ENCODE measurements at regions not wholly inside any gene's neighbourhood (a gene's known extent, or its start where the extent isn't known, plus 50 kb on each side); places are given as distances from the start of the nearest gene placed in this dataset.

- no peak for ATAC-seq
- H3K36me3 ChIP-seq, result no peaks in the 10 kb centered on the region
- TF ChIP-seq POLR2A (IDR thresholded peaks at IDR 0.05) (no peak), CTCF (IDR thresholded peaks at IDR 0.05) (no peak)
Observed at GRCh38 chr16:86934581-86935375, 356.4 kb downstream of the FOXL1 start.

GRCh38 chr16:86939609-86940008, 361.3 kb downstream of the FOXL1 start:
- DNase-seq, result no peak
- Histone ChIP-seq H3K9me3 (peaks cover 0 to 16% (median 7%) of the 10 kb centered on the region in 12 donors), H3K4me1 (no peaks in the 10 kb centered on the region), H3K4me3 (no peak overlapping the region), H3K27ac (no peak overlapping the region), H3K27me3 (peaks cover 0 to 10% (median 0%) of the 10 kb centered on the region in 9 donors), H3K36me3 (no peaks in the 10 kb centered on the region)
- TF ChIP-seq CTCF (IDR thresholded peaks at IDR 0.05), result no peak
- TF ChIP-seq POLR2A (IDR thresholded peaks at IDR 0.05), result no peak
- no peak for ATAC-seq
- intact Hi-C loops (cut with DNase I), result no loop called here
- WGBS, 4 donors, result 70 to 93% (median 90%) methylated on average over 2 of the region's 2 CpGs

More at GRCh38 chr16:86934581-86935375, 356.4 kb downstream of the FOXL1 start:
- H3K9me3 ChIP-seq, result peaks cover 0 to 9% (median under 1%) of the 10 kb centered on the region in 12 donors
- H3K27ac ChIP-seq, result no peak overlapping the region
- peaks cover 0 to 13% (median 0%) of the 10 kb centered on the region in 9 donors for H3K27me3 ChIP-seq
- intact Hi-C loops (cut with DNase I), result no loop called here
- H3K4me3 ChIP-seq, result no peak overlapping the region
- peaks cover 0 to 24% (median 15%) of the 10 kb centered on the region in 12 donors for H3K4me1 ChIP-seq
- WGBS, 4 donors, result 66 to 76% (median 69%) methylated on average over 25 to 27 of the region's 27 CpGs
- no peak for DNase-seq

- no peaks in the 10 kb centered on the region for H3K36me3 ChIP-seq
- TF ChIP-seq CTCF (IDR thresholded peaks at IDR 0.05) (no peak), POLR2A (IDR thresholded peaks at IDR 0.05) (no peak)
- no peak overlapping the region for H3K4me3 ChIP-seq
- no peak for DNase-seq
- no peak overlapping the region for H3K27ac ChIP-seq
- peaks cover 0 to 16% (median 7%) of the 10 kb centered on the region in 12 donors for H3K9me3 ChIP-seq
- intact Hi-C loops (cut with DNase I), result no loop called here
- peak in 1 of 4 donors; percentile 24 for ATAC-seq
- H3K27me3 ChIP-seq, result no peaks in the 10 kb centered on the region
- WGBS, 4 donors, result 89 to 93% (median 91%) methylated on average over 5 to 6 of the region's 6 CpGs
- H3K4me1 ChIP-seq, result peaks cover 0 to 4% (median 0%) of the 10 kb centered on the region in 12 donors
Observed at GRCh38 chr16:86941731-86942130, 363.4 kb downstream of the FOXL1 start.

- peaks cover 0 to 4% (median 0%) of the 10 kb centered on the region in 12 donors for H3K4me1 ChIP-seq
- WGBS, 4 donors, result 84 to 87% (median 86%) methylated on average over 20 to 21 of the region's 21 CpGs
- DNase-seq (no peak), ATAC-seq (peak in 1 of 4 donors; percentile 28)
- TF ChIP-seq POLR2A (IDR thresholded peaks at IDR 0.05) (no peak), CTCF (IDR thresholded peaks at IDR 0.05) (no peak)
- peaks cover 0 to 16% (median 7%) of the 10 kb centered on the region in 12 donors for H3K9me3 ChIP-seq
- intact Hi-C loops (cut with DNase I), result no loop called here
- H3K36me3 ChIP-seq, result no peaks in the 10 kb centered on the region
- H3K27me3 ChIP-seq, result no peaks in the 10 kb centered on the region
- H3K4me3 ChIP-seq, result no peak overlapping the region
- H3K27ac ChIP-seq, result no peak overlapping the region
Observed at GRCh38 chr16:86942151-86943051, 364.1 kb downstream of the FOXL1 start.

All from heart left ventricle (tissue), 16 donors.